Right lobe of liver (tissue), 4 donors: ENCODE measurements at regions not wholly inside any gene's neighbourhood (a gene's known extent, or its start where the extent isn't known, plus 50 kb on each side); places are given as distances from the start of the nearest gene placed in this dataset.

ENCODE experiments used
- POLR2A ChIP-seq: fragments of 450-650 bp; IDR thresholded peaks from one replicate; pipeline ENCODE4 v1.6.1; 2017; ENCODE audit warnings: antibody characterized with exemption, mild to moderate bottlenecking
- TF ChIP-seq, protein P1 (sequence below), 4 donors: fragments of 200-600 bp in 3 of 4; fragments of 450-650 bp in 1 of 4; IDR thresholded peaks; one replicate each; pipeline versions ENCODE4 v1.5.1 to v1.8.0; 2016 to 2022; ENCODE audit warnings: antibody characterized with exemption in 4 of 4, mild to moderate bottlenecking in 2 of 4
- donor health status: DM: no; HTN: no; CAD: no.
- donor health status: DM: no; HTN: no; CAD: no.
- donor health status: DM: no; HTN: yes; CAD: no.

GRCh38 chr2:59151805-59152204 lies 910.7 kb upstream of the FANCL start:
- TF ChIP-seq, protein P1, sequence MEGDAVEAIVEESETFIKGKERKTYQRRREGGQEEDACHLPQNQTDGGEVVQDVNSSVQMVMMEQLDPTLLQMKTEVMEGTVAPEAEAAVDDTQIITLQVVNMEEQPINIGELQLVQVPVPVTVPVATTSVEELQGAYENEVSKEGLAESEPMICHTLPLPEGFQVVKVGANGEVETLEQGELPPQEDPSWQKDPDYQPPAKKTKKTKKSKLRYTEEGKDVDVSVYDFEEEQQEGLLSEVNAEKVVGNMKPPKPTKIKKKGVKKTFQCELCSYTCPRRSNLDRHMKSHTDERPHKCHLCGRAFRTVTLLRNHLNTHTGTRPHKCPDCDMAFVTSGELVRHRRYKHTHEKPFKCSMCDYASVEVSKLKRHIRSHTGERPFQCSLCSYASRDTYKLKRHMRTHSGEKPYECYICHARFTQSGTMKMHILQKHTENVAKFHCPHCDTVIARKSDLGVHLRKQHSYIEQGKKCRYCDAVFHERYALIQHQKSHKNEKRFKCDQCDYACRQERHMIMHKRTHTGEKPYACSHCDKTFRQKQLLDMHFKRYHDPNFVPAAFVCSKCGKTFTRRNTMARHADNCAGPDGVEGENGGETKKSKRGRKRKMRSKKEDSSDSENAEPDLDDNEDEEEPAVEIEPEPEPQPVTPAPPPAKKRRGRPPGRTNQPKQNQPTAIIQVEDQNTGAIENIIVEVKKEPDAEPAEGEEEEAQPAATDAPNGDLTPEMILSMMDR (IDR thresholded peaks at IDR 0.05): no peak
- no peak for TF ChIP-seq POLR2A
